ENCODE measurements at regions not wholly inside any gene's neighbourhood (a gene's known extent, or its start where the extent isn't known, plus 50 kb on each side); places are given as distances from the start of the nearest gene placed in this dataset.

DNA sequence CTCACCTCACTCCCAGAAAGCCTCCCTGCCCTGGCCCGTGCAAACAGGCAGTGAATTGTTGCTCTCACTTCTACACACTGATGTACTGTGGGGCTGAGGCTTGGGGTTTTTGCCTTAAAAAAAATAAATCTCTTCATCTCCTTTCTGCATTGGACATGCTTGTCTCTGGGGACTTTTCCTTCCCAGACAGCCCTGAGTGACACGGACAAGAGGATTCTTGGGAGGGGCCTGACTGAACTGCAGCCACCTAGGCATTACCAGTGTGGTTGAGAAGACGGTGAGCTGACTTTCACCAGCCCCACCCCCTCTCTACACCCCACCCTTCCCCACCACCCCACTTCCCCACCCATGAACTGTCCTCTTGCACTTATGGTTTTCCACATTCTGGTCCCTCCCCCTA, 51.6 kb upstream of the PARP11 start:
- intact Hi-C loops (cut with DNase I) = no loop called here
- DNase-seq (ENCODE audit: low spot score) = no peak
- ATAC-seq = no peak

DNA sequence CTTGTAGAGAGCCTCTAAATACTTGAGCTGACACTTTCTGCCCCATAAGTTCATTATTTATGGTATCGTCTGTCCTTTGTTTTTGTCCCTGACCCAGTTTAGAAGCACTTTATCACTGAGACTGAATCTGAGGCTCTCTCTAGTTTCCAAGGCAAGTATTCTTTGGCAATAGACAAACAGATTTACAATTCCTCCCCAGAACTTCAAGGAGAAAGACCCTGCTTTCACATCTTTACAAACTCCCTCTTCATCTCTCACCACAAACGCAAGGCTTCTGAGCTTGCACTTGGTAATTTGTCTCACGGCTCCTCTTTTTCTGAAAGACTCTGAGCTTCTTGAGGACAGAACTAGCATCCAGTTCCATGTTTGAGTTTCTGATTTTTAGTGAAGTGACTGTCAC, 49.8 kb upstream of the PARP11 start:
- intact Hi-C loops (cut with DNase I) = no loop called here
- ATAC-seq (no peak), DNase-seq (ENCODE audit: low spot score) (no peak)
